ENCODE measurements at regions not wholly inside any gene's neighbourhood (a gene's known extent, or its start where the extent isn't known, plus 50 kb on each side); places are given as distances from the start of the nearest gene placed in this dataset.

DNA sequence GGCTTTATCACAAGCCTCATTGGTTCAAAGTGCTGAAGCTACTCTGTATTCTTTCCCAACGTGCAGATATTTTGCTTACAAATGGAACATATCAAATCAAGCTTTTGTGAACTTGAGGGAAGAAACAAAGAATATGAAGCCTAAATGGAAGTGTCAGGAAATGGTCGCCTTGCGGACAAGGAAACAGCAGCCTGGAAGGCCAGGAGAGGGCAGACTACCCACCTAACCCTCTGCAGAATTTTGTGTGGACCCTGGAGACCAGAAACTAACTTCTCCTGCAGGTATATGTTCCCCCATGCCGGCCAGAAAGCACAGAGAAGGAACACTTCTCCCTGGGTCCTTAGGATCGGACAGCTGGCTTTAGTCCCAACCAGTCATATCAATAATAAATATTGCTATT lies 1425.8 kb downstream of the PCDH7 start:
- no peak for DNase-seq (ENCODE audit: low read depth in 2 of 2)

DNA sequence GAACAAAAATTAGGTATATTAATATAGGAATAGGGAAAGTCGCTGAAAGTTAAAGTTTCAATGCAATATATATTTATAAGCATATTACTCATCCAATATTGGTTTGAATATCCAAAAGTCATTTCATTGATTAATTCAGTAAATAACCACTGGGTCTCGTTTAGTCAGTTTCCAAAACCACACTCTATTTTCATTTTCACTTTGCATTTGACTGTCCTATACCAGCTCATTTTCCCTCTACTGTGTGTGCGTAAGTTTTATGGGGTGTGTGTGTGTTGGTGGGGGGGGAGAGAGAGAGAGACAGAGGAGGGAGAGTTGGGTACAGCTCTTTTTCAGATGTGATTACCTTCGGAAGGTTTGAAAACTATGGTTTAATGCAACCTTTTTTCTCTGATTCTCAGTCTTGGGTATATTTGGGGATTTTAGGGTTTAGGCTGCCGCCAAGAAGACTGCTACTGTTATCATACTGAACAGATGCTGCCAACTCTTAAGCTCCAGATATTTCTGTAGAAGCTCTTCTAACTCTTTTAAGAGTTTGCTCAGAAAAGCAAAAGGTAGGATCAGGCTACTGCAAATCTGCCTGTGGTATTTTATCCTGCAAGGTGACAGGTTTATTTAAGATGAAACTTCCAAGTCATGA lies 1427.4 kb downstream of the PCDH7 start:
- no peak for DNase-seq (ENCODE audit: low read depth in 2 of 2)

DNA sequence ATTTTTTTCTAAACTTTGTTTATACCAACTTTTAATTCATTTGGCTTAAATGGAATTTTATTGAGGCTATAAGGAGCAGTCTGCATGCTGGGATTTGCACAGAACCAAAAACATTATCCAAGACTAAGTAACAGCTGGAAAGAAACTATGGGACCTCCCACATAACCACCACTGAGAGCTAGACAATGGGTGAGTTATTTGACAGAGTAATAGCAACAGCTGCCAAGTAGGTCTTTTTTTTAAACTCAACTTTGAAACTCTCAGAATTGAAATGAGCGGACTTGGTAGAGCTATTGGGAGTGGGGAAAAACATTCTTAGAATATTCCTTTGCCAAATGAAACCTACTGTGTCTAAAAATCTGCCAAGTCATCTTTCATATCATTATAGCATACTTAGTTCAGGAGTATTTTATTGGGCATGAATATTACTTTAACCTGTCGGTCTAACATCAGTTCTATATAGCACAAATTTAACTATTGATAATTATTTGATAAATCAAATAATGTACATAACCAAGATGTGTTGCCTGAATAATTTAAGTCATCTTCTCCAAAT lies 1428.0 kb downstream of the PCDH7 start:
- DNase-seq (ENCODE audit: low read depth in 2 of 2), result no peak

DNA sequence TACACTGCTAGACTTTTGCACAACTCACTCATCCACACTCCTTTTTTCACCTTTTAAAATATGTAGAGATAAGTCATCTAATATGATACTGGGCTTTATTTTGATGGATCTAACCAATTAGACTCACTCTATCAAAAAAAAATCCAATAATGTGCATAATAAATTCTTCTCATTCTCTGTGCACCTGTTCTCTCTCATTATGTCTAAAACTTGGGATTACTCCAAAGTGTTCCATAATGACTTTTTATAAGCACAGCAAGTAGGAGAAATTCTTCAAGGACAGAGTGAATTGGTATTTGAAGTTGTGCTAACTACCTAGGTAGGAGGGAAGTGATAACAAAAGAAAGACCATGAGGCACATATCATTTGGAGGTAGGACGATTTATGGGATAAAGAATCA lies 1438.8 kb downstream of the PCDH7 start:
- DNase-seq (ENCODE audit: low read depth in 2 of 2), result no peak

DNA sequence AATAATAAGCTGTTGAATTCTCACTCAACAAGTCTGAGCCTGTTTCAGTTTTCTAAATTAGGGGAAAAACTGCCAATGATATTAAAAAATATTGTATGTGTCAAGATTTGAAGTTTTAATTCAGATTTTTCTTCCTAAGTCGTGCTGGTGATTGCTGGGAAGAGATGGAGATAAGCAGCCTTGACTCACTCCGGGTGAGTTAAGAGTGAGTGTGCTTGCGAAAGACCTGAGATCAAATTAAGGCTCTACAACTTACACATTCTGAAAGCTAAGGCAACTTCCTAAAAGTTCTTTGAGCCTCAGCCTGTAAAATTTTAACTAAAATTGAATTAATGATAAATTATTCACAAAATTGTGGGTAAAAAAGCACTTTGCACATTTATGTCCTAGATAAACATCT lies 1441.2 kb downstream of the PCDH7 start:
- no peak for DNase-seq (ENCODE audit: low read depth in 2 of 2)

DNA sequence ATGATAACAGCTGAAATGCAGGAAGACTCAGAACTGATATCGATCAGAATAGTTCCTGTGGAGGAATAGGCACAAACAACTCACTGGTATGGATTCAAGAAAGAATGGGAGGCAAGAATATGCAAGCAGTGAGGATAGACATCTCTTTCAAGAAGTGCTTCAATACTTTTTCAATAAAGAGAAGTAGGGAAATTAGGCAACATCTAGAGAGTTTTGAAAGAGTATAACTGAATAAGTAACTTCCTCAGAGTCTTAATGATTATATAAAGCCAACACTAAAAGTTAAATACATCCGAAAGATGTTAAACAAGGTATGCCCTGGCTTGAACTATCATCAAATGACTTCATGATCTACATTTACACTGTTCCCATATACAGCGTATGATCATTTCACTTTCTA lies 1443.0 kb downstream of the PCDH7 start:
- no peak for DNase-seq (ENCODE audit: low read depth in 2 of 2)

DNA sequence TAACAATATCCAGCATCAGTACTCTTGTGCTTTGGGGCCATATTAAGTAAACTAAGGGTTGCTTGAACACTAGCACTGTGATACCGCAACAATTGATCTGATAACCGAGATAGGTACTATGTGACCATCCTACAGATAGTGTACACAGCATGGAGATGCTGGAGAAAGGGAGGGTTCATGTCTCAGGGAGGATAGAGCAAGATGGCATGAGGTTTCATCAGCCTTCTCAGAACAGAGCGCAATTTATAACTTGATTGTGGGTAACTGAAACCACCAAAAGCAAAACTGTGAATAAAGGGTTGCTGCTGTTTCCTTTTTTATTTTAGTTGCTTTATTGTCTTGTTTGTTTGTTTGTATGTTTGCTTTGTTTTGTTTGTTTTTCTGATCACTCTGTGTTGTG lies 1449.7 kb downstream of the PCDH7 start:
- no peak for DNase-seq (ENCODE audit: low read depth in 2 of 2)

DNA sequence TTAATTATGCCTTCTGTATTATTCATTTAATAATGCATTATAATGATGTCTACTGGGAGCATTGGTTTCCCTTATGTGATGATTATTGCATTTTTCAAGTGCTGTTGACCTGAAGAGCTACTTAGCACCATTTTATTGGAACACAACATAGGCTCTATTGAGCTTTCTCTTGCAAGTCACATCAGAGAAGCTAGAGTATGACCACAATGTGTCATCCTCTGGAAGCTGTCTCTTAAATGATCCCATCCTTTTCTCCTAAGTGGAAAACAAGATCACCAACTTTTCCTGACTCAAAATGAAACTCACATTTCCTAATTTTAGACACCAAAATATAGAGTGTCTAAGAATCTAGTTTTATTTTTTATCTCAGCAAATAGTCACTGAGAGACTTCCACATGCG lies 1451.9 kb downstream of the PCDH7 start:
- DNase-seq (ENCODE audit: low read depth in 2 of 2), result no peak

DNA sequence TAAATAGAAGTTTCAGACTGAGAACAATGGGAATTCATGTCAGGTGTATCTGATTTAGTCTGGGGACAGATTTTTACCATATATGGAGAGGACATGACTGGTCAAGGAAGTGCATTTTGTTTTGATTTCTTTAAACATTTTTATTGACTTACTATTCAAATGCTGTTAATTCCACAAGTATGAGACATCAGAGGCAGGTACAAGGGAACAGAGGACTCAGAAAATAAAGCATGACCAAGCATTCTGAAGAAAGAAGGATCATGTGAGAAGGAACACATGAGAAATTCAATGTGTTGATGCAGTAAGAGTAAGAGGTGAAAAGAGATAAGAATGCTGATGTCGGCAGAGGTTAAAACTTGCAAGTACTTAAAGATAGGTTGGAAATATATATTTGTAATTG lies 1452.6 kb downstream of the PCDH7 start:
- DNase-seq (ENCODE audit: low read depth in 2 of 2), result no peak

DNA sequence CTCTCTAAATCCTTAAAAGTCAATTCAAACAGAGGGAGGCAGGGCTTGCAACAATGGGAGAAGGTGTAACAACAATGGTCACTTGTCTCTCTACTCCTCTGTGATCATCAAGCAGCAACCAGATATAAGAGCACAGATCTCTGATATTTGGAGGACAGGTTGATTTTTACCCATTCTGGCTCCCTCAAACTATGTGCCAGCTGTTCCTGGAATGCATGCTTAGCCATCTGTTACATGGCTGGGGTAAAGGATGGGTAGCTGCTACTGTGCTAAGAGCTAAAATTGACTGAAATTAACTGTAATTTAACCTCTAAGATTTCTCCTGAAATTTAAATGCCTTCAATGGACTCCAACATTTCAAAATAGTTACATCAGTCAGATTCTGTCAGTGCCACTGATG lies 1459.9 kb downstream of the PCDH7 start:
- DNase-seq (ENCODE audit: low read depth in 2 of 2), result no peak

DNA sequence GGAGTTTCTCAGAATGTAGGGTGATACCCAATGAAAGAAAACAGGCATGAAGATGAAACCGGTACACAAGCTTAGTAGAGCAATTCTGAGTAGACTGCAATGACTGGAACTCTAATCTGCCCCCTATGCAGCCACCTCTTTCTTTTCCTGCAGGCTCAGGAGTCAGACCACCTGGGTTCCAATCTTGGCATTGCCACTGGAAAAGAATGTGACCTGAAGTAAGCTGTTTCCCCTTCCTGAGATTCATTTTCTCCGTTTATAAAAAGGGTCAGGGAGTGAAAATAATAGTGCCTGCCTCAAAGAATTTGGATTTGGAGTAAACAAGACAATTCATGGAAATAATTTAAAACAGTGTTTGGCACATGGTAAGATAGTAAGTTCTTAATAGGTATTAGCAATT lies 1464.0 kb downstream of the PCDH7 start:
- DNase-seq (ENCODE audit: low read depth in 2 of 2), result no peak

DNA sequence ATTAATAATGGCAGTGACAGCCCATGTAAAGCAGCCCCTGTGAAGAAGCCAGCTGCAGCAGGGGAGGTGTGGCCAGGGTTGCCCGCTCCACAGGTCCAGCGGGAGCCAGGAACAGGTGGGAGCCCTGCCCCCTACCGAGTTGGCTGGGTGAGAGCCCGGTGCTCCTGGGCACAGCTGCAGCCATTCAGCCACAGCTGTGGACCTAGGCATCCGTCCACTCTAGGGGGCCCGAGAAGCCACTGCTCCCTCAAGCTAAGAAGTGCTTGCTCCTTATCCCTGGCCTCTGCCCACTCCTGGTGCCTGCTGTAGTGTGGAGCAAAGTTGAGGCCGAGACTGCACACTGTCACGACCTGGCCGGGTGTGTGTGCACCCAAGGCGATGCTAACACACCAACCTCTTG lies 1469.0 kb downstream of the PCDH7 start:
- DNase-seq (ENCODE audit: low read depth in 2 of 2), result no peak

DNA sequence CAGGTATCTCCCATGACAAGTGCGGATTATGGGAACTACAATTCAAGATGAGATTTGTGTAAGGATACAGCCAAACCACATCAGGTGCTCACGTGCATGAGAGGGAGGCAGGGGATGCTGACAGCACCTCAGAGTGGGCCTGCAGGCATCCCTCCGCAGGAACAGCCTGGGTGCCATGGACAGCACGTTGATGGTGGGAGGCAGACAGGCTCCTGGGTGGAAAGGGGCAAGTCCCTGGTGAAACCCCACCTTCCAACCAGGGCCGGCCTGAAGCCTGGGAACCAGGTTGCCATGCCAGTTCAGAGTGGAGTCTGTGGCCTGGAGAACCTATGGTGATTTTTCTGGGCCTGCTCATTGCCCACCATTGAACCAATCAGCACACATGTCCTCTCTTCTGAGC lies 1469.6 kb downstream of the PCDH7 start:
- DNase-seq (ENCODE audit: low read depth in 2 of 2), result no peak

DNA sequence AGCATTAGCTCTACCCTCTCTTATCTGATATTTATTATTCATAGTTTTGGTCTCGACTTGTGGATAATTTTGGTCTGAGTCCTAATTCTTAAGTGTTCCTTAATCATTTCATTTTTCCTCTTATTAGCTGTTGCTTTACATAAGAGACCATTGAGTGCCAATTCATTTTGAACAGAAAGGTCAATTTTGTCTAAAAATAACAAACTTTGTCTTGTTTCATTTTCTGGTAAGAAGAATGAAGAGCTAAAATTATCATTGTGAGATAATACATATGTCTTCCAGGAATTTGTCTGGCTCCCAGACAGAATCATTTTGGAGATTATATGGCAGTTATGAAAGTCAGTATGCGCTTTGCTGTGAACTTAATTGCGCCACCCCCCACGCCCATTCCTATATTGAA lies 1471.8 kb downstream of the PCDH7 start:
- DNase-seq (ENCODE audit: low read depth in 2 of 2), result no peak

DNA sequence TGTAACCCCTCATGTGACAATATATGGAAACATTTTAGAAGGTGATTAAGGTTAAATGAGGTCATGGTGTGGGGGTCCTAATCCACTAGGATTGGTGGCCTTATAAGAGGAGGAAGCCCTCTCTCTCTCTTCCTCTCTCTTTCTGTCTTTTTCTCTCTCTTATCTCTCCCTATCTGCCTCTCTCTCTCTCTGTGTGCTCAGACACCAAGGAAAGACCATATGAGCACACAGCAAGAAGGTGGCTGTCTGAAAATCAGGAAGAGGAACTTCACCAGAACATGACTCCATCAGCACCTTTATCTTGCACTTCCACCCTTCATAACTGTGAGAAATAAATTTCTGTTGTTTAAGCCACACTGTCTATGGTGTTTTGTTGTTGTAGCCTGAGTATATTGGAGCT lies 1472.2 kb downstream of the PCDH7 start:
- no peak for DNase-seq (ENCODE audit: low read depth in 2 of 2)

DNA sequence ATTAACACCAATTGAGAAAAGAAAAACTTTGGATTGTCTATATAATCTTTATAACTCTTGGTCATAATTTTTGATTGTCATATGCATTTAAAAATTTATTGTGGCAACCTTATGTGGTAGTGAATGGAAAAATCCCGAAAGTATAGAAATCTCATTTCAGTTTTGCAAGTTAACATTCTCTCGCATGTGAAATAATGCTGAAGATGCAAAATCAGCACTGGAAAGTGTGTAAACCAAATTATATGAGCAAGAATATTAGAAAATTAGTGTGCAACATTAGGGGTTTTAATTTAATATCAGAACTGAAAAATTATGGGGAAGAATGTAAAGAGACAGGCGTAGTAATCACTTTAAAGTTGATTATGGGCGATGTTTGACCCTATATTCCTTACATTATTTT lies 1472.8 kb downstream of the PCDH7 start:
- no peak for DNase-seq (ENCODE audit: low read depth in 2 of 2)

DNA sequence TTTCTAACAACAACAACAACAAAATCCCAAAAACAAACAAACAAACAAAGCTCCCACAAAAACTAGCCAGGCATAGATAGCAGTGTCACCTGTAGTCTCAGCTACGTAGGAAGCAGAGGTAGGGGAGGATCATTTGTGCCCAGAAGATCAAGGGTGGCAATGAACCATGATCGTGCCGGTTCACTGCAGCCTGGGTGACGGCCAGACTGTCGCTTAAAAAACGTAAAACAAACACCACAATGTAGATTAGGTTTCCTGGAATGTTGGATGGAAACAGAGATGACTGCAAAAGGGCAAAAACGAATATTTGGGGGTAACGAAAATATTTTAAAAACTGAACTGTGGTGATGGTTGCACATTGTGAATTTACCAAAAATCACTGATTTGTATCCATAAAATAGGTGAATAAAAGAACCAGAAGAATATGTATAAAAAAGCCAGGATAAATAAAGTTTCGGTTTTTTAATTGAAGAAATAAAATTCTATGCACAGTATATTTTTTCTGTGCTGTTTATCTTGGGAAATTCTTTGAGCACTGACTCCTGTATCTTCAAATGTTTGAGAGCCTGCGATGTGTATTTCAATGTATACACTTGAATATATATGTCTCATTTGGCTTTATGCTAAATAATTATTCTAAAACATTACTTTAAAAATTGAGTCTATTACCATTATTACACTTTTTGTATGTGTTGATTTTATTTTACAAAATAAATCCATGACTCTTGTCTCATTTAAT lies 1477.0 kb downstream of the PCDH7 start:
- no peak for DNase-seq (ENCODE audit: low read depth in 2 of 2)

DNA sequence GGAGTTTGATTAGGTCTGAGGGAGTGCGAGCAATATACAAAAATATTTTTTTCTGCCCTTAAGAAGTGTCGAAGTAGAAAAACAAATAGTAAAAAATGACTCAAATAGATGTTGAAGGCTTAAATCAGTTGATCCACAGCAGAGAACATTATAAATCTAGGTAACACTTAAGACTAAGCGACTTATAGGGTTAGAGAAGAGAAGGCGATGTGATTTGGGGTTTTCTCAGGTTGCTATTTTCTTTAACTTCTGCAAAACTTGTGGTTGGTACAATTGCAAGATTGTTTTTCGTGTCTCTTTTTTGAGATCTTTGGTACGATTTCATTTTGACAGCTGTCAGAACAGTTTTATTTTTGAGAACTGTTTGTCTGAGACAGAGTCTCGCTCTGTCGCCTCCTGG lies 1479.5 kb downstream of the PCDH7 start:
- no peak for DNase-seq (ENCODE audit: low read depth in 2 of 2)

DNA sequence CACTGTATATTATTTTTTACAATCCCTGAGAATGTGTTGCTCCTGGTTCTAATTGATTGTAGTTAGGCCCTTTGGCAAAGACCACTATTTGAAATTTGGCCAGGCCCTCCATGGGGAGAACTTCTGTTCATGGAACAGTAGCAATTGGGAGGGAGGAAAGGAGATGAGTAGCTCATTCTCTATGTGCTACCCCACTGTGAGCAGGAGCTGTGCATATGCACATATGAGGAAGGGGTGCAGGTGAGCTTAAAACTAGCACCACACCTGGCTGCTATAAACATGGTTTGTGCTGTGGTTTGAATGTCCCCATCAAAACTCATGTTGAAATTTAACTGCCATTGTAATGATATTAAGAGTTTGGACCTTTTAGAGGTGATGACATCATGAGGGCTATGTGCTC lies 1483.2 kb downstream of the PCDH7 start:
- no peak for DNase-seq (ENCODE audit: low read depth in 2 of 2)

DNA sequence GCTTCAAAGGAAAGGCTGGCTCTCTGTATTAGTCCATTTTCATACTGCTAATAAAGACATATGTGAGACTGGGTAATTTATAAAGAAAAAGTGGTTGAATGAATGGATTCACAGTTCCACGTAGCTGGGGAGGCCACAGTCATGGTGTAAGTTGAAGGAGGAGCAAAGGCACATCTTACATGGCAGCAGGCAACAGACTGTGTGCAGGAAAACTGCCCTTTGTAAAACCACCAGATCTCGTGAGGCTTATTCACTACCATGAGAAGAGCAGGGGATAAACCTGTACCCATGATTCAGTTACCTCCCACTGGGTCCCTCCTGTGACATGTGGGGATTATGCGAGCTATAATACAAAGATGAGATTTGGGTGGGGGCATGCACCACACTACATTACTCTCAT lies 1486.6 kb downstream of the PCDH7 start:
- no peak for DNase-seq (ENCODE audit: low read depth in 2 of 2)

DNA sequence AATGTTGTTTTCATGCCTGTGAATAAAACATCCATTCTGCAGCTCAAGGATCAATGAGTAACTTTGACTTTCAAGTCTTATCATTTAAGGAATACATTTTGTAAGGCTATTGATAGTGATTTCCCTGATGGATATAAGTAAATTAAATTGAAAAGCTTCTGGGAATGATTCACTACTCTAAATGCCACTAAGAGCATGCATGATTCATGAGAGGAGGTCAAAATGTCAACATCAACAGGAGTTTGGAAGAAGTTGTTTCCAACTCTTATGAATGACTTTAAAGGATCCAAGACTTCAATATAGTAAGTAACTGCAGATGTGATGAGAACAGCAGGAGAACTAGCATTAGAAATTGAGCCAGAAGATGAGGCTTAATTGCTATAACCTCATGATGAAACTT lies 1487.3 kb downstream of the PCDH7 start:
- DNase-seq (ENCODE audit: low read depth in 2 of 2), result no peak

DNA sequence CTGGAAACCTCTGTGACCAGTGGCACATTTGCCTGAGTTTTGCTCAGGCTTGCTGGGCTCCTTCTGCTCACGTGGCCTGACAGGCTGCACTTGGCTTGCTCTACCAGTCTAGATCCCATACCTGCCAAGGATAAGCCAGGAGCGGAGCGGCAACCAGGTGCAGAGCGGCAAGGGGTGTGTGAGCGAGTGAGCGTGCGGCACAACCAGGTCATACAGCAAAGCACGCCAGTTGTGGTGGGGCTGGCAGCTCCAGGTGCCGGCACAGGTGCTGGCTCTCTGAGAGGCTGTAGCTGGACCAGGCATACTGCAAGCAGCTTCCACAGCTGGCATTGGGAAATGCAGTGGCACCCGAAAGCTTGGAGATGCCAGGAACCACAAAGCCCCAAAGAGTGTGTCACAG lies 1495.1 kb downstream of the PCDH7 start:
- DNase-seq (ENCODE audit: low read depth in 2 of 2), result no peak

DNA sequence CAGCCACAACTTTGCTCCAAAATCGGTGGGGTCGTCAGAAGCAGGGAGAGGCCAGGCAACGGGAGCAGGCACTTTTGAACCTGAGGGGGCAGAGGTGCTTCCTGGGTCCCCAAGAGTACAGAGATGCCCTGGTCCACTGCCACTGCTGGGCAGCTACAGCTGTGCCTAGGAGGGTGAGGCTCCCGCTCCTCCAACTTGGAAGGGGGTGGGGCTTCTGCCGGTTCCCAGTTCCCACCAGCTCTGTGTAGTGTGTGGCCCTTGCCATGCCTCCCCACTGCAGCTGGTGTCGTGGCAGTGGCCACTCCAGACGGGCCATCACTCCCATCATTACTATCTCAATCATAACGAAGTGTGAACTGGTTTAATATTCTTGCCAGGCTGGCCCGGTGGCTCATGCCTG lies 1496.3 kb downstream of the PCDH7 start:
- no peak for DNase-seq (ENCODE audit: low read depth in 2 of 2)

All from stimulated activated CD4-positive, alpha-beta T cell treated with anti-CD3 and anti-CD28 coated beads, Interleukin-1b, Interleukin-23, amount 100 ng/mL, for 4 hours (primary cell).